Tibial nerve (tissue), 4 donors: ENCODE measurements at regions not wholly inside any gene's neighbourhood (a gene's known extent, or its start where the extent isn't known, plus 50 kb on each side); places are given as distances from the start of the nearest gene placed in this dataset.

Source experiments
- DNase-seq, 2 donors: peaks; one replicate each; pipeline ENCODE4 v3.0.0-alpha.2; 2019; ENCODE audit warnings: low spot score in 2 of 2
- H3K27ac ChIP-seq, 4 donors: fragments of 200-600 bp; sonication (generic) in 3 of 4; one replicate each; pipeline ENCODE4 v1.5.1; 2017 to 2019; ENCODE audit warnings: mild to moderate bottlenecking in 1 of 4
- H3K27me3 ChIP-seq, 2 donors: fragments of 200-600 bp; sonication (generic) in 1 of 2; one replicate each; pipeline versions ENCODE4 v1.5.1 to v1.6.0; 2017 to 2019
- H3K36me3 ChIP-seq, 3 donors: fragments of 200-600 bp; sonication (generic); one replicate each; pipeline ENCODE4 v1.5.1; 2018 to 2019
- H3K4me1 ChIP-seq, 4 donors: fragments of 200-600 bp; sonication (generic) in 3 of 4; one replicate each; pipeline ENCODE4 v1.5.1; 2017 to 2019
- H3K4me3 ChIP-seq, 4 donors: fragments of 200-600 bp; sonication (generic) in 3 of 4; one replicate each; pipeline ENCODE4 v1.5.1; 2017 to 2019; ENCODE audit warnings: mild to moderate bottlenecking in 1 of 4, moderate library complexity in 1 of 4
- H3K9me3 ChIP-seq, 4 donors: fragments of 200-600 bp; sonication (generic) in 3 of 4; one replicate each; pipeline ENCODE4 v1.5.1; 2017 to 2019
- EP300 ChIP-seq, 2 donors: sonication (generic); formaldehyde crosslinking; IDR thresholded peaks; one replicate each; pipeline ENCODE4 v1.6.1; 2017; ENCODE audit warnings: antibody characterized with exemption in 2 of 2, mild to moderate bottlenecking in 1 of 2
- POLR2A ChIP-seq, 2 donors: fragments of 450-650 bp; IDR thresholded peaks; one replicate each; pipeline ENCODE4 v1.6.1; 2017; ENCODE audit warnings: antibody characterized with exemption in 2 of 2, mild to moderate bottlenecking in 2 of 2, moderate library complexity in 2 of 2
- WGBS, 2 donors: methylation state at CpG; one replicate each; pipeline ENCODE4 v1.1.5; 2018; 5-methylcytosine and 5-hydroxymethylcytosine counted together
- TF ChIP-seq, protein P1 (sequence below), 5 experiments: fragments of 200-600 bp in 3 of 5; fragments of 450-650 bp in 2 of 5; sonication (generic) in 3 of 5; IDR thresholded peaks; one replicate each; pipeline ENCODE4 v1.5.1; 2016 to 2019; ENCODE audit warnings: antibody characterized with exemption in 5 of 5, mild to moderate bottlenecking in 3 of 5, moderate library complexity in 2 of 5

DNA sequence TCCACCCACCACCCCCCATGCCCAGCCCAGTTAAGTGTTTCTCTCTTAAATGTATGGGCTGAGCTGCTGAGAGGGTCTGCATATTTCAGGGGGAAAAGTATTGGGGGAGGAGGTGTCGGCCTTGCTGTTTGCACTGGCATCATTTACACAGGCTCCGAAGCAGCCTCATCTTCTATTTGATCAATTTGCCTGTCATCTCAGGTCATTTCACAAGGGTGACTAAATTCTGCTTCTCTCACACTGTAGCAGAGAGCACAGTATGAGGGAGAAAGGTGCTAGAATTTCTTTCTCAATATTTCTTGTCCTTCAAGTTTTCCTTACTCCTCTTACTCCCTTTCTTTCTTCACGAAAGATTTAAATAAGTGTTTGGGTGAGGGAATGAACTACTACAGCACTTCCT lies 135.9 kb downstream of the AACS start:
- TF ChIP-seq POLR2A (IDR thresholded peaks at IDR 0.05) (no peak), EP300 (IDR thresholded peaks at IDR 0.05) (no peak)
- TF ChIP-seq, protein P1, sequence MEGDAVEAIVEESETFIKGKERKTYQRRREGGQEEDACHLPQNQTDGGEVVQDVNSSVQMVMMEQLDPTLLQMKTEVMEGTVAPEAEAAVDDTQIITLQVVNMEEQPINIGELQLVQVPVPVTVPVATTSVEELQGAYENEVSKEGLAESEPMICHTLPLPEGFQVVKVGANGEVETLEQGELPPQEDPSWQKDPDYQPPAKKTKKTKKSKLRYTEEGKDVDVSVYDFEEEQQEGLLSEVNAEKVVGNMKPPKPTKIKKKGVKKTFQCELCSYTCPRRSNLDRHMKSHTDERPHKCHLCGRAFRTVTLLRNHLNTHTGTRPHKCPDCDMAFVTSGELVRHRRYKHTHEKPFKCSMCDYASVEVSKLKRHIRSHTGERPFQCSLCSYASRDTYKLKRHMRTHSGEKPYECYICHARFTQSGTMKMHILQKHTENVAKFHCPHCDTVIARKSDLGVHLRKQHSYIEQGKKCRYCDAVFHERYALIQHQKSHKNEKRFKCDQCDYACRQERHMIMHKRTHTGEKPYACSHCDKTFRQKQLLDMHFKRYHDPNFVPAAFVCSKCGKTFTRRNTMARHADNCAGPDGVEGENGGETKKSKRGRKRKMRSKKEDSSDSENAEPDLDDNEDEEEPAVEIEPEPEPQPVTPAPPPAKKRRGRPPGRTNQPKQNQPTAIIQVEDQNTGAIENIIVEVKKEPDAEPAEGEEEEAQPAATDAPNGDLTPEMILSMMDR (IDR thresholded peaks at IDR 0.05), result no peak
- Histone ChIP-seq H3K36me3 (peaks cover 0 to 4% (median 0%) of the 10 kb centered on the region in 3 donors), H3K27ac (no peak overlapping the region), H3K9me3 (peaks cover 0 to 26% (median 2%) of the 10 kb centered on the region in 4 donors), H3K4me1 (peaks cover 0 to 5% (median 0%) of the 10 kb centered on the region in 4 donors), H3K4me3 (no peak overlapping the region), H3K27me3 (no peaks in the 10 kb centered on the region)
- 91% methylated on average over 3 of the region's 3 CpGs for WGBS, 2 donors
- no peak for DNase-seq

DNA sequence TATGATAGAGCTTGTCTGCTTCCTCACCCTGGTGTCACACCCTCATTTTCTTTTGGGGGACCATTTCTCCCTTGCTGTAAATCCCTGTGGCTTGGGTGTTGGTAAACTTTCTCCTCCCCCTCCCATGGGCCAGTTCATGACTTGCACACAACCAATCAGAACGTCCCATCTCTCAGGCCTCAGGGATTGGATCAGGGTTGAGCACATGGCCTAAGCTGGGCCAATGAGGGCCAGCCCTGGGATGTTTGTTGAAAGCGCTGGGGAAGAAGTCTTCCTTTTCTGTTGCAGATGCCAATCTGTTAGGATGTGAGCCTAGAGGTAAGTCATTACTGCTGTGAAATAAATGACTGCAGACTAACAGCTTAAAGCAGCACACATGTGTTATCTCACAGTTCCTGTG lies 136.7 kb downstream of the AACS start:
- DNase-seq, result no peak
- Histone ChIP-seq H3K9me3 (peaks cover 0 to 26% (median 2%) of the 10 kb centered on the region in 4 donors), H3K4me1 (peaks cover 0 to 5% (median 0%) of the 10 kb centered on the region in 4 donors), H3K27me3 (no peaks in the 10 kb centered on the region), H3K27ac (no peak overlapping the region), H3K36me3 (peaks cover 0 to 4% (median 0%) of the 10 kb centered on the region in 3 donors), H3K4me3 (no peak overlapping the region)
- WGBS, 2 donors, result 79 to 86% methylated on average over 2 of the region's 2 CpGs
- no peak for TF ChIP-seq POLR2A (IDR thresholded peaks at IDR 0.05)
- TF ChIP-seq EP300 (IDR thresholded peaks at IDR 0.05), result no peak
- TF ChIP-seq, protein P1 (IDR thresholded peaks at IDR 0.05), result no peak

DNA sequence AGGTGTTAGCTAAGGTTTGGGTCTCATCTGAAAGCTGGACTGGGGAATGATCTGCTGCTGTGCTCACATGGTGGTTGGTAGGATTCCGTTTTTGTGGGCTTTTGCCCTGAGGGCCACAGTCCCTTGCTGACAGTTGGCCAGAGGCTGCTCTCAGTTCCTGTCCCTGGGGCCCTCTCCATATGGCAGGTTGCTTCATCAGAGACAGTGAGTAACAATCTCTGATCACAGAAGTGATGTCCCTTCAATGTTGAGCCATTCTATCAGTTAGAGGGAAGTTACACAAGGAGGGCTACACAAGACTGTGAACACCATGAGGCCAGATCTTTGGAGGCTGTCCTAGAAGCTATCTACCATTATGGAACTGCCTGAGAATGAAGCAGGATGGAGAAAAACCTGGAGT lies 137.2 kb downstream of the AACS start:
- TF ChIP-seq, protein P1 (IDR thresholded peaks at IDR 0.05), result no peak
- TF ChIP-seq POLR2A (IDR thresholded peaks at IDR 0.05) (no peak), EP300 (IDR thresholded peaks at IDR 0.05) (no peak)
- Histone ChIP-seq H3K9me3 (peaks cover 0 to 26% (median 2%) of the 10 kb centered on the region in 4 donors), H3K27me3 (no peaks in the 10 kb centered on the region), H3K4me1 (peaks cover 0 to 5% (median 0%) of the 10 kb centered on the region in 4 donors), H3K36me3 (peaks cover 0 to 4% (median 0%) of the 10 kb centered on the region in 3 donors), H3K27ac (no peak overlapping the region), H3K4me3 (no peak overlapping the region)
- no peak for DNase-seq
- WGBS, 2 donors, result 79 to 100% methylated on average over 1 of the region's 1 CpG

DNA sequence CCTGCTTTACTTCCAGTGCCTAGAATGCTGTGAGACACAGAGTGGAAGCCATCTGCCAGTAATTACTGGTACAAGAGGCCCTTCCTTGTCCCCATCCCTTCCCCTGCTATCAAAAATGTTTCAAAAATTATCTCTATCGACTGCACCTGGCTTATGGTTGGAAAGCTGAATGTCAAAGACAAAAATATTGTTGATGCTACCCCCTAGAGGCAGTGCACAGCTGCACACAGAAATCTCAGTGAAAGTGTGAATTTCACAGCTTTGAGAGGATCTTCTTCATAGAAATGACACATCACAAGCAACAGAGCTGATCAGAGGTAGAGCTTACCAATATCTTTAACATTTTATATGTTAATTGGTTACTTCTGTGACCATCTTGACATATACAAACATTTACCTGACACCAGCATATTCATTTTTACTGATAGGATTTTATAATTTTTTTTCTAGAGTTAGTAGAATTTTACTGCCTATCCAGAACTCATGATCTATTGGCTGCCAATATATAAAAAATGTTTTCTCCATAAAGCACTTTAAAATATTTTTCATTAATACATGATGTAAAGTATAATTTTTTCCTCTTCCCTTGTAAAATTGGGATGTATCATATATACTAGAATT lies 138.0 kb downstream of the AACS start:
- TF ChIP-seq, protein P1 (IDR thresholded peaks at IDR 0.05), result peak in 2 of 5 experiments; percentile 18 to 23
- TF ChIP-seq POLR2A (IDR thresholded peaks at IDR 0.05), result no peak
- no peak for TF ChIP-seq EP300 (IDR thresholded peaks at IDR 0.05)
- no peaks in the 10 kb centered on the region for H3K27me3 ChIP-seq
- WGBS, 2 donors, result 14 to 39% methylated on average over 1 of the region's 1 CpG

DNA sequence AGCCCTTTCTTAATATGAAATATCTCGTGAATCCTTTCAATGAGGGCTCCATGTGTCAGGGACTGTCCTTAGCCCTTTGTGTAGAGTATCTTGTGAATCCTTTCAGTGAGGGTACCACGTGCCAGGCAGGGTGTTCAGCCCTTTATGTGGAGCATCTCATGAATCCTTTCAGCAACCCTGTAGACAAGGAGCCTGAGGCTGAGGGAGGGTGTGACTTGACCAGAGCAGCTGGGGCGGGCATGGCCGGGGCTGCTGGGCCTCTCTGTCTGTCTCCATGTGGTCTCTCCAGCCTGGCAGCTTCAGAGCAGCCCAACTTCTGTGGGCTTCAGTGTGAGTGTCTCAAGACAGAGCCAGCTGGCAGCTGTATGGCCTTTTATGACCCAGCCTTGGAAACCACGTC lies 140.2 kb downstream of the AACS start:
- H3K27ac ChIP-seq, result no peak overlapping the region
- H3K27me3 ChIP-seq, result no peaks in the 10 kb centered on the region
- H3K4me1 ChIP-seq, result no peaks in the 10 kb centered on the region
- WGBS, 2 donors, result 58 to 66% methylated on average over 5 of the region's 5 CpGs
- TF ChIP-seq, protein P1 (IDR thresholded peaks at IDR 0.05), result no peak
- TF ChIP-seq EP300 (IDR thresholded peaks at IDR 0.05), result no peak
- TF ChIP-seq POLR2A (IDR thresholded peaks at IDR 0.05), result no peak
- H3K36me3 ChIP-seq, result peaks cover 0 to 4% (median 0%) of the 10 kb centered on the region in 3 donors
- DNase-seq, result no peak
- H3K4me3 ChIP-seq, result no peak overlapping the region
- H3K9me3 ChIP-seq, result peaks cover 0 to 23% (median under 1%) of the 10 kb centered on the region in 4 donors

More for the DNA sequence above, 138.0 kb downstream of the AACS start:
- H3K4me3 ChIP-seq, result no peak overlapping the region
- no peak for DNase-seq
- H3K9me3 ChIP-seq, result peaks cover 0 to 26% (median 2%) of the 10 kb centered on the region in 4 donors
- peaks cover 0 to 5% (median 0%) of the 10 kb centered on the region in 4 donors for H3K4me1 ChIP-seq
- no peak overlapping the region for H3K27ac ChIP-seq
- peaks cover 0 to 4% (median 0%) of the 10 kb centered on the region in 3 donors for H3K36me3 ChIP-seq
